ENCODE measurements at regions not wholly inside any gene's neighbourhood (a gene's known extent, or its start where the extent isn't known, plus 50 kb on each side); places are given as distances from the start of the nearest gene placed in this dataset.

DNA sequence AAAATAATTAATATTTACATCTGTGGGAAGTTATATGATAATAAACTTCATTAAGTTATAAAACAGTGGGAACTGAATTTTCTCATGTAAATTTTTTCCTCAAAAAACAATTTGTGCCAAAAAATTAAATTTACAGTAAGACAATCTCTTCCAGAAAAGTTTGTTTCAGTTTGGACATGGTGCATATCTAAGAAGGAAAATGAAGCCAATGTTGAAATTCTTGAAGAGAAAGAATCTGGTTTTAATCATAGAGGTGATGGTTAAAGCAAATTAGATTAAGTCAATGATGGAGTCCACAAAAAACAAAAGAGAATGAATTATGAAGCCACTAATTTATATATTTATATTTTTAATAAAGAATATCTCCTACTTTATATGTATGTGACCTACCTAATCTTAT lies 457.2 kb upstream of the SLITRK1 start:
- TF ChIP-seq, protein P1, sequence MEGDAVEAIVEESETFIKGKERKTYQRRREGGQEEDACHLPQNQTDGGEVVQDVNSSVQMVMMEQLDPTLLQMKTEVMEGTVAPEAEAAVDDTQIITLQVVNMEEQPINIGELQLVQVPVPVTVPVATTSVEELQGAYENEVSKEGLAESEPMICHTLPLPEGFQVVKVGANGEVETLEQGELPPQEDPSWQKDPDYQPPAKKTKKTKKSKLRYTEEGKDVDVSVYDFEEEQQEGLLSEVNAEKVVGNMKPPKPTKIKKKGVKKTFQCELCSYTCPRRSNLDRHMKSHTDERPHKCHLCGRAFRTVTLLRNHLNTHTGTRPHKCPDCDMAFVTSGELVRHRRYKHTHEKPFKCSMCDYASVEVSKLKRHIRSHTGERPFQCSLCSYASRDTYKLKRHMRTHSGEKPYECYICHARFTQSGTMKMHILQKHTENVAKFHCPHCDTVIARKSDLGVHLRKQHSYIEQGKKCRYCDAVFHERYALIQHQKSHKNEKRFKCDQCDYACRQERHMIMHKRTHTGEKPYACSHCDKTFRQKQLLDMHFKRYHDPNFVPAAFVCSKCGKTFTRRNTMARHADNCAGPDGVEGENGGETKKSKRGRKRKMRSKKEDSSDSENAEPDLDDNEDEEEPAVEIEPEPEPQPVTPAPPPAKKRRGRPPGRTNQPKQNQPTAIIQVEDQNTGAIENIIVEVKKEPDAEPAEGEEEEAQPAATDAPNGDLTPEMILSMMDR (IDR thresholded peaks at IDR 0.05; ENCODE audit: poor library complexity): no peak
- TF ChIP-seq EZH2 (IDR thresholded peaks at IDR 0.05; ENCODE audit: borderline replicate concordance): no peak
- no peak for TF ChIP-seq EZH2phosphoT487 (IDR thresholded peaks at IDR 0.05; ENCODE audit: low read depth, severe bottlenecking, unreplicated experiment)
